Body of pancreas (tissue), 4 donors: ENCODE measurements at regions not wholly inside any gene's neighbourhood (a gene's known extent, or its start where the extent isn't known, plus 50 kb on each side); places are given as distances from the start of the nearest gene placed in this dataset.
"Not testable (repeated sequence)": the region's sequence is repeated elsewhere in the genome, so short reads cannot be mapped to it uniquely, and the experiment has no call there.

ENCODE experiments used
- ATAC-seq: fragments of 150-250 bp; one replicate; pipeline ENCODE4 v1.9.1; 2016
- DNase-seq, 4 donors: peaks; one replicate each; pipeline ENCODE4 v3.0.0-alpha.2; 2019
- H3K27ac ChIP-seq, 4 donors: fragments of 200-600 bp; sonication (generic); 1 replicate in 3 of 4; 2 replicates in 1 of 4; pipeline versions ENCODE4 v1.5.1 to v1.6.1; 2016 to 2019; ENCODE audit warnings: mild to moderate bottlenecking in 1 of 4, mixed read lengths in 1 of 4, moderate library complexity in 1 of 4
- H3K27me3 ChIP-seq, 2 donors: fragments of 200-600 bp; sonication (generic); one replicate each; pipeline ENCODE4 v1.6.0; 2016; ENCODE audit warnings: mild to moderate bottlenecking in 1 of 2
- H3K36me3 ChIP-seq, 2 donors: fragments of 200-600 bp; sonication (generic); replicated peaks in 1 of 2; 2 replicates each; pipeline ENCODE4 v1.5.1; 2016; ENCODE audit warnings: low read depth in 2 of 2; ENCODE audit not compliant: insufficient read depth in 1 of 2
- H3K4me1 ChIP-seq: fragments of 200-600 bp; sonication (generic); one replicate; pipeline ENCODE4 v1.6.0; 2016
- H3K4me3 ChIP-seq, 2 donors: fragments of 200-600 bp; sonication (generic); 1 replicate in 1 of 2; 2 replicates in 1 of 2; pipeline ENCODE4 v1.5.1; 2016 to 2019
- H3K9me3 ChIP-seq, 3 donors: fragments of 200-600 bp; sonication (generic); 1 replicate in 2 of 3; 2 replicates in 1 of 3; pipeline ENCODE4 v1.5.1; 2016
- POLR2A ChIP-seq, 3 donors: fragments of 450-650 bp; IDR thresholded peaks; one replicate each; pipeline ENCODE4 v1.6.1; 2016; ENCODE audit warnings: antibody characterized with exemption in 3 of 3, mild to moderate bottlenecking in 2 of 3
- WGBS, 2 donors: methylation state at CpG; one replicate each; pipeline ENCODE4 v1.1.5; 2017; 5-methylcytosine and 5-hydroxymethylcytosine counted together
- intact Hi-C: fragments of 100-400 bp; cut with DNase I; formaldehyde crosslinking; loops from one replicate; pipeline ENCODE4 v1.15.1; 2023
- TF ChIP-seq, protein P1 (sequence below), 7 experiments: fragments of 450-650 bp in 4 of 7; fragments of 200-600 bp in 3 of 7; sonication (generic) in 3 of 7; IDR thresholded peaks; one replicate each; pipeline ENCODE4 v1.5.1; 2016 to 2019; ENCODE audit warnings: antibody characterized with exemption in 7 of 7

DNA sequence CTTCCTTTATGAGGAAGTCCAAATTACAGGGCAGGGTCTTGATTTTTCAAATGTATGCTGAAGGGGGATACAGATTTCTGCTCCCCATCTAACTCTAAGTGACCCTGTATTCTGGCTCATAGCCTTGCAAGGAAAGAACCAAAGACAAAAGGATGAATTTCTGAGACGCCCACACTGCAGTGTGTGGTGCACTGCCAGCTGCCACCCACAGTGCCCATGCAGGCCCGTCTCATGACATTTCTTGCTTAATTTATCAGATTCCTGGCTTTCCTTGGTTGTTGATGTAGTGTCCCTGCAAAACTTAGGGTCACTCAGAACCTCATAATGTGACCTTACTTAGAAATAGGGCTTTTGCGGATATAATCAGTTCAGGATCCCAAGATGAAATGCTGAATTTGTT is 68.0 kb downstream of the CBLN4 start:
- TF ChIP-seq, protein P1, sequence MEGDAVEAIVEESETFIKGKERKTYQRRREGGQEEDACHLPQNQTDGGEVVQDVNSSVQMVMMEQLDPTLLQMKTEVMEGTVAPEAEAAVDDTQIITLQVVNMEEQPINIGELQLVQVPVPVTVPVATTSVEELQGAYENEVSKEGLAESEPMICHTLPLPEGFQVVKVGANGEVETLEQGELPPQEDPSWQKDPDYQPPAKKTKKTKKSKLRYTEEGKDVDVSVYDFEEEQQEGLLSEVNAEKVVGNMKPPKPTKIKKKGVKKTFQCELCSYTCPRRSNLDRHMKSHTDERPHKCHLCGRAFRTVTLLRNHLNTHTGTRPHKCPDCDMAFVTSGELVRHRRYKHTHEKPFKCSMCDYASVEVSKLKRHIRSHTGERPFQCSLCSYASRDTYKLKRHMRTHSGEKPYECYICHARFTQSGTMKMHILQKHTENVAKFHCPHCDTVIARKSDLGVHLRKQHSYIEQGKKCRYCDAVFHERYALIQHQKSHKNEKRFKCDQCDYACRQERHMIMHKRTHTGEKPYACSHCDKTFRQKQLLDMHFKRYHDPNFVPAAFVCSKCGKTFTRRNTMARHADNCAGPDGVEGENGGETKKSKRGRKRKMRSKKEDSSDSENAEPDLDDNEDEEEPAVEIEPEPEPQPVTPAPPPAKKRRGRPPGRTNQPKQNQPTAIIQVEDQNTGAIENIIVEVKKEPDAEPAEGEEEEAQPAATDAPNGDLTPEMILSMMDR (IDR thresholded peaks at IDR 0.05): no peak
- TF ChIP-seq POLR2A (IDR thresholded peaks at IDR 0.05): no peak
- DNase-seq (no peak), ATAC-seq (no peak)
- no peaks in the 10 kb centered on the region for H3K4me1 ChIP-seq
- H3K27me3 ChIP-seq: no peaks in the 10 kb centered on the region
- H3K4me3 ChIP-seq: no peak overlapping the region
- no peak overlapping the region for H3K27ac ChIP-seq
- H3K36me3 ChIP-seq: no peaks in the 10 kb centered on the region
- no peaks in the 10 kb centered on the region for H3K9me3 ChIP-seq
- WGBS, 2 donors: 64 to 68% methylated on average over 3 of the region's 3 CpGs
- intact Hi-C loops: no loop called here

DNA sequence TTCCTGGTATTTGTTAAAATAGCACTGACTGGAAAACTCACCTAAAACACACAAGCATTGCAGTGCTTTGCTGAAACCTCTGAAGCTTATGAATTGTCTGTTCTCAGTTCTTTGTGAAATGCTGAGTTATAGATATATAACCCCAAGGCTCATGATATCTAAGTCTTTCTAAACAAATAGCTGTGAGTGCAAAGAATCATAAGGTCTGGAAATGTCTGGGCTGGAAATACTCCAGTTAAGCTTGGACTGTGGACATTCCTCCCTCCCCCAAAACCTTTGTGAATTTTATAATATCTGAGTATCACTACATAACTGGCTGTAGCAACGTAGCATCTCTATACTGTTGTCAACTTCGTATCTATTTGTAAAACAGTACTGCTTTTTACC is 69.1 kb downstream of the CBLN4 start:
- no peaks in the 10 kb centered on the region for H3K9me3 ChIP-seq
- 62% methylated on average over 2 of the region's 2 CpGs for WGBS, 2 donors
- H3K4me1 ChIP-seq: no peaks in the 10 kb centered on the region
- no peak for DNase-seq
- intact Hi-C loops: no loop called here
- no peaks in the 10 kb centered on the region for H3K36me3 ChIP-seq
- no peak overlapping the region for H3K4me3 ChIP-seq
- H3K27ac ChIP-seq: no peak overlapping the region
- no peak for ATAC-seq
- H3K27me3 ChIP-seq: no peaks in the 10 kb centered on the region
- no peak for TF ChIP-seq POLR2A (IDR thresholded peaks at IDR 0.05)
- TF ChIP-seq, protein P1 (IDR thresholded peaks at IDR 0.05): no peak

DNA sequence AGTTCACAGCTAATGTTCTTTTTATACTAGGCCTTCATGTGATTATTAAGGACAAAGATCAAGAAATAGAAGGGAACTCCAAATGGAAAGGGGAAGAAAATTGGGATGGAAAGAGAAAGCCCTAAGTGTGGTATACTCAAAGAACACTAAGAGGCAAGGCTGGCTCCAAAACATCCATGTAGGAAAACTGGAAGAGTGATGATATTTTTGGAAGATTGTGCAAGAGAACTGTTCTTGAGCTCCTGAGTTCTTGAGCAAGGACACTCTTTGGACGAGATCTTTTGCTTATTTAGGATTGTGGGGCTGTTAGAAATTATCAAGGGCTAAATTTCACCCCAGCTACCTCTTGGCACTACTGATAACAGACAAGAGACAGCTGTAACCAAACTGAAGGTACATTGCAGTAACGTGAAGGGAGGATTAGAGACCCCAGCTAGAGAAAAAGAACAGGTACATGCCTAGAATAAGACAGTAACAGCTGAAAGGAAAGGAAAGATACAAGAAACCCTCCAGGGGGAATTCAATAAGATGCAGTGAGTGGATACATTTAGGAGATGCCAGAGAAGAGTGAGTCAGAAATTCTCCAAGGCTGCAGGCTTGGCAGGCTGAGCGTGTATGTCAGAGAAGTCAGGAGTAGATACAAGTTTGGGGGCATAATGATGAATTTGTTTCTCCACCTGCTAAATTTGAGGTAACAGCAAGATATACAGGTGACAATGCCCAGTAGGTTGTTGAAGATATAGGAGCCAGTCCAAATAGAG is 69.7 kb downstream of the CBLN4 start:
- ATAC-seq (no peak), DNase-seq (no peak)
- Histone ChIP-seq H3K4me1 (no peaks in the 10 kb centered on the region), H3K9me3 (no peaks in the 10 kb centered on the region), H3K36me3 (no peaks in the 10 kb centered on the region), H3K27ac (no peak overlapping the region), H3K27me3 (no peaks in the 10 kb centered on the region), H3K4me3 (no peak overlapping the region)
- no peak for TF ChIP-seq POLR2A (IDR thresholded peaks at IDR 0.05)
- TF ChIP-seq, protein P1 (IDR thresholded peaks at IDR 0.05): no peak
- 47 to 52% methylated on average over 3 of the region's 3 CpGs for WGBS, 2 donors
- intact Hi-C loops: no loop called here

DNA sequence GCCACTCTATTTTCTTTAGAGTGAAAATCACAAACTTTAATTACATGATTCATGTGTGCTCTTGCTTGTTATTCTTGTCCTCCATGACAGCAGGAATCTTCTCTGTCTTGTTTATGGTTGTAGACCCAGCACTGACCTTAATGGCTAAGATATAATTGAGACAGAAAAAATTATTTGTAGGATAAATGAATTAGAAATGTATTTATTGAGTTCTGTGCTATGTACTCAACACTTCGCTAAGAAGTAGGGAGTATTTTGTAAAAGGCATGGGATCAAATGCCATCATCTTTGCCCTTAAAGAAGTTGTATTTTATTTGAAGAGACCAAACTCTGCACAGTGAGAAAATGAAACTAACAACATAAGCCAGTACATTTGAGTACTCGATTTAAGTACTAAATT is 71.2 kb downstream of the CBLN4 start:
- H3K36me3 ChIP-seq: no peaks in the 10 kb centered on the region
- intact Hi-C loops: no loop called here
- ATAC-seq: no peak
- H3K27ac ChIP-seq: no peak overlapping the region
- DNase-seq: no peak
- 65 to 78% methylated on average over 2 of the region's 2 CpGs for WGBS, 2 donors
- TF ChIP-seq, protein P1 (IDR thresholded peaks at IDR 0.05): no peak
- no peak for TF ChIP-seq POLR2A (IDR thresholded peaks at IDR 0.05)
- no peaks in the 10 kb centered on the region for H3K4me1 ChIP-seq
- no peak overlapping the region for H3K4me3 ChIP-seq
- no peaks in the 10 kb centered on the region for H3K9me3 ChIP-seq
- no peaks in the 10 kb centered on the region for H3K27me3 ChIP-seq

DNA sequence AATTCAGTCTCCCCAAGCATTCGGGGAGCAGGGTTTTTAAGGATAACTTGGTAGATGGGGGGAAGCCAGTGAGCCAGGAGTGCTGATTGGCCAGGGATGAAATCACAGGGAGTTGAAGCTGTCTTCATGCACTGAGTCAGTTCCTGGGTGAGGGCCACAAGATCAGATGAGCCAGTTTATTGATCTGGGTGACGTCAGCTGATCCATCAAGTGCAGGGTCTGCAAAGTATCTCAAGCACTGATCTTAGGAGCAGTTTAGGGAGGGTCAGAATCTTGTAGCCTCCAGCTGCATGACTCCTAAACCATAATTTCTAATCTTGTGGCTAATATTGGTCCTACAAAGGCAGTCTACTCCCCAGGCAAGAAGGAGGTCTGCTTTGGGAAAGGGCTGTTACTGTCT is 74.4 kb downstream of the CBLN4 start:
- 43 to 48% methylated on average over 2 of the region's 2 CpGs for WGBS, 2 donors
- H3K4me1 ChIP-seq, ATAC-seq, H3K4me3 ChIP-seq, H3K9me3 ChIP-seq, H3K27ac ChIP-seq, H3K27me3 ChIP-seq, DNase-seq, intact Hi-C loops, H3K36me3 ChIP-seq: not testable (repeated sequence)
